GM03348 (cell line): ENCODE measurements at regions not wholly inside any gene's neighbourhood (a gene's known extent, or its start where the extent isn't known, plus 50 kb on each side); places are given as distances from the start of the nearest gene placed in this dataset.
A peak's percentile ranks its signal among the peaks of the same experiment; 100 is the strongest.
"Not testable (repeated sequence)": the region's sequence is repeated elsewhere in the genome, so short reads cannot be mapped to it uniquely, and the experiment has no call there.

ENCODE experiments used
- DNase-seq: peaks from one replicate; pipeline ENCODE4 v3.0.0; 2012; ENCODE audit warnings: low spot score

- no peak for DNase-seq
Measured at GRCh38 chr13:27327633-27328032, 57.0 kb downstream of the RASL11A start.

GRCh38 chr13:27329210-27329609, 58.6 kb downstream of the RASL11A start:
- no peak for DNase-seq

DNA sequence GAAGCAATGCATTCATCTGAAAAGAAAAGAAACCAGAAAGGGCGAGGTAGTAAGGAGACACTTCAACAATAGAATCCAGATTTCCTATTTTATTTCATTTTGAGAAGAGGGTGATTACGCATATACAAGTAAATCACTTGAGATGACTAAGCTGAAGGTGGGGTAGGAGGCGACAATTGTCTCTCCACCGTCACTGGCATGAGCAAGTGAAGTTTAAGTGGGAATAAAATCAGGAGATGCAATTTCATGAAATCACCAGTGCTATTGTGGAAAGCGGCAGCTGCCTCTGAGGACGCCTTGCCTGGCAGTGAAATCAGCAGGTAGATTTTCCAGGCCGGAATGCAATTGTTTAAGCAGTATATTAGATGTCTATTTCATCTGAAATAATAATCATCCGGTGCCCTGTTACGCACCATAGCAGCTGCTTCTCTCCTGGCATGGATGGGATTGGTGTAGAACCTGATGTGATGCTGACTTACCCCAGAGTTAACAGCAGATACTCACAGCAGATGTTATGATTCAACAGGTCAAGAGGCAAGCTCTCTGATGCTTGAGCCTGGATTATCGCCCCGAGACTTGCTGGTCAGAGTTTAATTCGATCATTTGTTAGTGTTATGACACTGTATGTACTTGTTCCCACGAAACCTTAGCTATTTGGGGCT, 64.3 kb downstream of the RASL11A start:
- DNase-seq, result no peak

GRCh38 chr13:27336014-27336673, 65.5 kb downstream of the RASL11A start:
- DNase-seq, result no peak

DNA sequence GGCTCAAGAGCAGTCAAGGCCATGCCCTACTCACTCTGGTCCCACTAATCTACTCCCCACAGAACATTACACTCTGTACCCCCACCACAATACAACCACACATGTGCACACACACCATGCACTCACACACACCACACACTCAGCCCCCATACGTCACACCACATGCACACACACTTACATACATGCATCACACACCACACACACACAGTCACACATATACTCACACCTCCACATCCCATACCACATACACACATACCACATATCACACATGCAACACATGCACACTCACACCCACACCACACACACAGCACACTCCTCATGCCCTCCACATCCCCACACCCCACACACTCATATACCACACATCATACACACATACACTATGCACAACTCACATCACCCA, 67.6 kb downstream of the RASL11A start:
- no peak for DNase-seq

DNA sequence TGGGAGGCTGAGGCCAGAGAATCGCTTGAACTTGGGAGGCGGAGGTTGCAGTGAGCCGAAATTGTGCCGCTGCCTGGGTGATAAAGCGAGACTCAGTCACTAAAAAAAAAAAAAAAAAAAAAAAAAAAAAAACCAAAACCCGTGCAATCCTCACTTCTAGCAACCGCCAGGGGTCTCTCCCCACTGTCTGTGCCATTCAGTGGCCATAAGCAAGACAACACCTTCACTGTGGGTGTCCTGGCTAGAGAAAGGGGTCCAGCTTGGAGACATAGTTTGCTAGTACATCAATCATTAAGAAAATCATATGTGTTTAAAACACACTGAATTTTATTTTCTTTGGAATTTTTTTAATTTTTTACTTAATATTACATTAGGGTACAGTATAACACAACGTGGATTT, 68.2 kb downstream of the RASL11A start:
- no peak for DNase-seq

- peak; percentile 48 for DNase-seq
Measured at GRCh38 chr13:27339299-27339698, 68.7 kb downstream of the RASL11A start.

GRCh38 chr13:27341616-27342015, 71.0 kb downstream of the RASL11A start:
- DNase-seq, result no peak

GRCh38 chr13:27347211-27347772, 76.7 kb downstream of the RASL11A start:
- no peak for DNase-seq

DNA sequence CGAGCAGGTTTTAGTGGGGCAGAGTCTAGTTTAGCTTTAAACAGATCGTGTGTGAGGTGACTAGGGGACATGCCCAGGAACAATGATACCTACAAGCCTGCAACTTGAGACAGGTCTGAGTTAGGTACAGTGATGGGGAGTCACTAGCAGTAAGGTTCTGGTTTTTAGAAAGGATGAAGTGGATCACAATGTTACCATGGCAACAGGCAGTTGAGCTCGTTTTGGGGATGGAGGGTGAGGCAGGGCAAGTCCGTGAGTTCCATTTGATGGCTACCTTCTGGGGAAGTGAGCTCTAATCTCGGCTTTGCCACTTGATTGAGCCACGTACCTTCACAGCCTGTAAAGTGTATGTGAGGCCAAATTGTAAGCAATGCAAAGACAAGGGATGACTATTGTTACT, 76.0 kb upstream of the GTF3A start:
- DNase-seq, result no peak

DNA sequence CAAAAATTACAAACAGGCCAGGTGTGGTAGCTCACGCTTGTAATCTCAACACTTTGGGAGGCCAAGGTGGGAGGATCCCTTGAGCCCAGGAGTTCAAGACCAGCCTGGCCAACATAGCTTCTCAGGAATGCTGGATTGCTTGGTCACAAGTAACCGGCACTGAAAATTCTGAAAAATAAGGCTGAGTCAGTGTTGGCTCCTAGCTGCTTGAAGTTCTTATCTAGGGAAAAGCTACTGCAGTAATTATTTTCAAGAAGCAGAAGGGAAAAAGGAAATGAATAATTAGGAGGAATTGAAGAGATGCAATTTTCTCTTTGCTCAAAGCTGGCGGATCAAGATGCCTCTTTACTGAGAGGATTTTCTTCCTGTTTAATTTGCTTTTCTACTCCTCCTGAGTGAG, 75.0 kb upstream of the GTF3A start:
- no peak for DNase-seq

DNA sequence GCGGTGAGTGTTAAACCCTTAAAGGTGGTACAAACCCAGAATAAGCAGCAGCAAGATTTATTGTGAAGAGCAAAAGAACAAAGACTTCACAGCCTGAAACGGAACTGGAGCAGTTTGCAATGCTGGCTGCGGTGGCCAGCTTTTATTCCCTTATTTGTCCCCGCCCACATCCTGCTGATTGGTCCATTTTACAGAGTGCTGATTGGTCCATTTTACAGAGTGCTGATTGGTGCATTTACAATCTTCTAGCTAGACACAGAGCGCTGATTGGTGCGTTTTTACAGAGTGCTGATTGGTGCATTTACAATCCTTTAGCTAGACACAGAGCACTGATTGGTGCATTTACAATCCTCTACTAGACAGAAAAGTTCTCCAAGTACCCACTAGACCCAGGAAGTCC, 73.6 kb upstream of the GTF3A start:
- not testable (repeated sequence) for DNase-seq

GRCh38 chr13:27352698-27353097, 71.7 kb upstream of the GTF3A start:
- no peak for DNase-seq

DNA sequence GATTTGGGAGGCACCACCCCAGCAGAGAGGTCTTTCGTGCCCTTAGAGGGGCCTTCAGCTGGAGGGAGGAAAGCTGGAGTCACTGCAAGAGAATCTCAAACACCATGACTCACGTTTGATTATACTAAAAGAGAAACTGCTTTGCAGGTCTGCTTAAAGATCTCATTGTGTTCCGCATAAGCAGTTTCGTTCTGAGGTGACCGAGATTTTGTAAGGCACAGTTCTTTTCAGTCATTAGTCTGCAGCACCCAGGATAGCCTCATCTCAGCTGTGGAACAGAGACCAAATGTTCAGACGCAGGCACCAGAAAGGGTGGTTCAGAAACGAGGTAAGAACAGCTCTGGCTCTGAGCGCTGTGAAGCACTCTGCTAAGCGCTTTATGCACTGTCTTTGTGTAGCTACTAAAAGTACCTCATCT, 71.2 kb upstream of the GTF3A start:
- peak; percentile 36 for DNase-seq

DNA sequence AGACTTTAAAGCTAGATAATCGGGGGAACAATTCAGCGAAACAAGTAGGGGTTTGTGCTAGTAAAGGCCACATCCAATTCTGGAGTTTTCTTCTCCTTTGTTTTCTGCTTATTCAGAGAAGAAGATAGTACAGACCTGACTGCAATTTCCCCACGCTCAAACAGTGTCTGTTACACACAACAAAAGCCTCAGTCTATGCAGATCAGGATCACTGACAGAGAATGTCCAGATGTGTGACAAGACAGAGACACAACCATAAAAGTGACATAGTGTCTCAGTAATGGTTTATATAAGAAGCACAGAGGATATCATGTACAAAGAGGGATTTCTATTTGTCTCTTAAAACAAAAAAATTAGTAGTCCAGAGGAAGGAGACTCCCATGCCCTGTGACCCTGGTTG, 70.7 kb upstream of the GTF3A start:
- no peak for DNase-seq

- peak; percentile 52 for DNase-seq
Measured at GRCh38 chr13:27354379-27354778, 70.0 kb upstream of the GTF3A start.

DNA sequence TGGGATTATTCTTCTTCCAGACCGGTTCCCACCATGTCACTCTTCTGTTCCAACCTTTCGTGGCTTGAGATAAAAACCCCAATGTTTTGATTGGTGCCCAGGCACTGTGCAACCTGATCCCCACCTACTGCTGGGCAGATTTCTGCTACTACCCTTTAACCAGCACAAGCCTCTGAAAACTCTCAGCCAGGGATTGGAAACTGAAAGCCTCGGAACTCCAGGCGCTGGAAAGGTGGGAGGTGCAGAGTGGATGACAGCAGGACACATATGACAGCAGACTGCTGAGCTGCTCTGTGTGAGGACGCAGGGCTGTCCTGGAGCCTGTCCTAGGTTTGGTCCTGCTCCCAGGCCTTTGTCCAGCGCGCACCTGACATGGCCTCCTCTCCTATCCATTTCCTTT, 68.5 kb upstream of the GTF3A start:
- no peak for DNase-seq

- DNase-seq, result no peak
Measured at GRCh38 chr13:27358420-27358819, 66.0 kb upstream of the GTF3A start.

GRCh38 chr13:27359199-27359821, 65.1 kb upstream of the GTF3A start:
- peak; percentile 85 for DNase-seq

GRCh38 chr13:27360562-27360961, 63.9 kb upstream of the GTF3A start:
- no peak for DNase-seq

- peak; percentile 93 for DNase-seq
Measured at GRCh38 chr13:27362064-27362751, 62.2 kb upstream of the GTF3A start.

GRCh38 chr13:27363637-27364036, 60.8 kb upstream of the GTF3A start:
- DNase-seq, result not testable (repeated sequence)

DNA sequence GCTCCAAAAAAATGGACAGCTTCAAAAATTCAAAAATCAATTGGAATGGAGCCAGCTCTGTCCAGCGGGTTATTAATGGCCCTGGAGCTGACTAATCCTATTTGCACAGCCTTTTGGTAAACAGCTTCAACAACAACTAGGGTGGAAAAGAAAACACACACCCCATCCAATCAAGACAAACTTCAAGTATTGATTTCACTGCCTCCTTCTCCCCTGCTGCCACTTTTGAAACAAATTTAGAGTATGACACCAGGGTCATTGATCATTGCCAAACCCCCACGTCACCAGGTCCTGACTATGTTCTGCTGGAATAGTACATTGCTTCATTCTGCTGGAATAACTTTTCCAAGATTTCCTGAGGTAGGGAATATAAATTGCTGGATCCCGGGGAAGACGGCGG, 56.8 kb upstream of the GTF3A start:
- no peak for DNase-seq
